Germinal center (tissue), 1 donor: ENCODE measurements at regions not wholly inside any gene's neighbourhood (a gene's known extent, or its start where the extent isn't known, plus 50 kb on each side); places are given as distances from the start of the nearest gene placed in this dataset.

Experiments
- DNase-seq: peaks from one replicate; pipeline ENCODE4 v3.0.0; 2012; ENCODE audit warnings: mixed read lengths, low spot score

- DNase-seq: no peak
These were observed 1107.3 kb upstream of the NRXN1 start for GRCh38 chr2:52139241-52139640.

- DNase-seq: no peak
These were observed 1103.3 kb upstream of the NRXN1 start for GRCh38 chr2:52135235-52135634.

GRCh38 chr2:52128081-52128480, 1096.1 kb upstream of the NRXN1 start:
- DNase-seq: no peak

- DNase-seq: no peak
These were observed 1095.6 kb upstream of the NRXN1 start for GRCh38 chr2:52127527-52127926.

- no peak for DNase-seq
These were observed 1085.4 kb upstream of the NRXN1 start for GRCh38 chr2:52117299-52117698.

- DNase-seq: no peak
These were observed 1083.8 kb upstream of the NRXN1 start for GRCh38 chr2:52115750-52116149.

GRCh38 chr2:52113338-52113737, 1081.4 kb upstream of the NRXN1 start:
- DNase-seq: no peak

GRCh38 chr2:52112141-52112540, 1080.2 kb upstream of the NRXN1 start:
- no peak for DNase-seq

GRCh38 chr2:52107124-52107523, 1075.2 kb upstream of the NRXN1 start:
- no peak for DNase-seq

- no peak for DNase-seq
These were observed 1065.1 kb upstream of the NRXN1 start for GRCh38 chr2:52097071-52097470.

- no peak for DNase-seq
These were observed 1052.8 kb upstream of the NRXN1 start for GRCh38 chr2:52084759-52085158.

GRCh38 chr2:52083214-52083613, 1051.3 kb upstream of the NRXN1 start:
- no peak for DNase-seq

- DNase-seq: no peak
These were observed 1050.7 kb upstream of the NRXN1 start for GRCh38 chr2:52082646-52083045.

- no peak for DNase-seq
These were observed 1047.7 kb upstream of the NRXN1 start for GRCh38 chr2:52079602-52080001.

GRCh38 chr2:52077159-52077558, 1045.2 kb upstream of the NRXN1 start:
- no peak for DNase-seq

GRCh38 chr2:52074130-52074719, 1042.3 kb upstream of the NRXN1 start:
- DNase-seq: no peak

GRCh38 chr2:52072949-52073348, 1041.0 kb upstream of the NRXN1 start:
- DNase-seq: no peak

GRCh38 chr2:52070665-52071064, 1038.7 kb upstream of the NRXN1 start:
- DNase-seq: no peak

GRCh38 chr2:52064234-52064633, 1032.3 kb upstream of the NRXN1 start:
- no peak for DNase-seq

GRCh38 chr2:52054824-52055223, 1022.9 kb upstream of the NRXN1 start:
- DNase-seq: no peak

GRCh38 chr2:52036853-52037252, 1004.9 kb upstream of the NRXN1 start:
- DNase-seq: no peak

GRCh38 chr2:52036024-52036423, 1004.1 kb upstream of the NRXN1 start:
- no peak for DNase-seq

- DNase-seq: no peak
These were observed 1003.5 kb upstream of the NRXN1 start for GRCh38 chr2:52035391-52035790.

- DNase-seq: no peak
These were observed 1002.8 kb upstream of the NRXN1 start for GRCh38 chr2:52034706-52035105.

GRCh38 chr2:52022006-52022405, 990.1 kb upstream of the NRXN1 start:
- DNase-seq: no peak
